ENCODE measurements at regions not wholly inside any gene's neighbourhood (a gene's known extent, or its start where the extent isn't known, plus 50 kb on each side); places are given as distances from the start of the nearest gene placed in this dataset.
A peak's percentile ranks its signal among the peaks of the same experiment; 100 is the strongest.

GRCh38 chr6:22466665-22467245 is 102.6 kb upstream of the HDGFL1 start:
- no peak for DNase-seq

GRCh38 chr6:22467645-22468044 is 101.7 kb upstream of the HDGFL1 start:
- DNase-seq: no peak

- DNase-seq: no peak
Observed at GRCh38 chr6:22468256-22468965, 101.0 kb upstream of the HDGFL1 start.

GRCh38 chr6:22470454-22471131 is 98.8 kb upstream of the HDGFL1 start:
- DNase-seq: no peak

GRCh38 chr6:22471132-22471690 is 98.2 kb upstream of the HDGFL1 start:
- peak; percentile 40 for DNase-seq

GRCh38 chr6:22471746-22472145 is 97.6 kb upstream of the HDGFL1 start:
- DNase-seq: no peak

GRCh38 chr6:22473991-22474682 is 95.2 kb upstream of the HDGFL1 start:
- no peak for DNase-seq

- DNase-seq: no peak
Observed at GRCh38 chr6:22476811-22477390, 92.5 kb upstream of the HDGFL1 start.

GRCh38 chr6:22497276-22497675 is 72.1 kb upstream of the HDGFL1 start:
- no peak for DNase-seq

GRCh38 chr6:22499815-22500214 is 69.6 kb upstream of the HDGFL1 start:
- DNase-seq: no peak

- DNase-seq: no peak
Observed at GRCh38 chr6:22506496-22506895, 62.9 kb upstream of the HDGFL1 start.

GRCh38 chr6:22512686-22513427 is 56.5 kb upstream of the HDGFL1 start:
- no peak for DNase-seq

- no peak for DNase-seq
Observed at GRCh38 chr6:22513667-22514066, 55.7 kb upstream of the HDGFL1 start.

- no peak for DNase-seq
Observed at GRCh38 chr6:22519237-22519636, 50.1 kb upstream of the HDGFL1 start.

Data from renal pelvis (tissue), 1 donor.